ENCODE measurements at regions not wholly inside any gene's neighbourhood (a gene's known extent, or its start where the extent isn't known, plus 50 kb on each side); places are given as distances from the start of the nearest gene placed in this dataset.

GRCh38 chr6:14968056-14968637 lies 277.7 kb upstream of the JARID2 start:
- no peak for DNase-seq
- ATAC-seq: no peak
- intact Hi-C loops (cut with micrococcal nuclease): no loop called here

- intact Hi-C loops (cut with micrococcal nuclease): no loop called here
- DNase-seq (no peak), ATAC-seq (no peak)
These were observed 276.7 kb upstream of the JARID2 start for GRCh38 chr6:14969126-14969525.

- no peak for DNase-seq
- ATAC-seq: no peak
- intact Hi-C loops (cut with micrococcal nuclease): no loop called here
These were observed 273.3 kb upstream of the JARID2 start for GRCh38 chr6:14972379-14973067.

GRCh38 chr6:14974372-14974771 lies 271.5 kb upstream of the JARID2 start:
- DNase-seq (no peak), ATAC-seq (no peak)
- intact Hi-C loops (cut with micrococcal nuclease): no loop called here

GRCh38 chr6:14974792-14975470 lies 270.9 kb upstream of the JARID2 start:
- no peak for ATAC-seq
- intact Hi-C loops (cut with micrococcal nuclease): no loop called here
- no peak for DNase-seq

GRCh38 chr6:14975471-14975817 lies 270.4 kb upstream of the JARID2 start:
- ATAC-seq (no peak), DNase-seq (no peak)
- intact Hi-C loops (cut with micrococcal nuclease): no loop called here

GRCh38 chr6:14977747-14978382 lies 268.0 kb upstream of the JARID2 start:
- intact Hi-C loops (cut with micrococcal nuclease): no loop called here
- ATAC-seq (no peak), DNase-seq (no peak)

- intact Hi-C loops (cut with micrococcal nuclease): no loop called here
- DNase-seq (no peak), ATAC-seq (no peak)
These were observed 263.9 kb upstream of the JARID2 start for GRCh38 chr6:14981960-14982359.

GRCh38 chr6:14983599-14984518 lies 262.0 kb upstream of the JARID2 start:
- intact Hi-C loops (cut with micrococcal nuclease): no loop called here
- no peak for ATAC-seq
- no peak for DNase-seq

GRCh38 chr6:14984519-14984853 lies 261.4 kb upstream of the JARID2 start:
- ATAC-seq: peak; percentile 78
- peak; percentile 38 for DNase-seq
- intact Hi-C loops (cut with micrococcal nuclease): no loop called here

- ATAC-seq: no peak
- intact Hi-C loops (cut with micrococcal nuclease): no loop called here
These were observed 260.5 kb upstream of the JARID2 start for GRCh38 chr6:14985366-14985765.

GRCh38 chr6:14986370-14986769 lies 259.5 kb upstream of the JARID2 start:
- ATAC-seq (no peak), DNase-seq (no peak)
- intact Hi-C loops (cut with micrococcal nuclease): no loop called here

More at GRCh38 chr6:14985366-14985765, 260.5 kb upstream of the JARID2 start:
- no peak for DNase-seq

- intact Hi-C loops (cut with micrococcal nuclease): no loop called here
- DNase-seq (no peak), ATAC-seq (no peak)
These were observed 258.4 kb upstream of the JARID2 start for GRCh38 chr6:14987490-14987889.

- ATAC-seq: no peak
- intact Hi-C loops (cut with micrococcal nuclease): no loop called here
- no peak for DNase-seq
These were observed 253.5 kb upstream of the JARID2 start for GRCh38 chr6:14992382-14992781.

GRCh38 chr6:14995208-14995607 lies 250.7 kb upstream of the JARID2 start:
- DNase-seq (no peak), ATAC-seq (no peak)
- intact Hi-C loops (cut with micrococcal nuclease): no loop called here

GRCh38 chr6:14995966-14996602 lies 249.8 kb upstream of the JARID2 start:
- peak; percentile 75 for ATAC-seq
- intact Hi-C loops (cut with micrococcal nuclease): no loop called here

GRCh38 chr6:14996892-14997291 lies 249.0 kb upstream of the JARID2 start:
- intact Hi-C loops (cut with micrococcal nuclease): no loop called here
- DNase-seq: no peak
- ATAC-seq: no peak

More at GRCh38 chr6:14995966-14996602, 249.8 kb upstream of the JARID2 start:
- DNase-seq: no peak

GRCh38 chr6:14997507-14997906 lies 248.4 kb upstream of the JARID2 start:
- DNase-seq: no peak
- intact Hi-C loops (cut with micrococcal nuclease): no loop called here
- ATAC-seq: no peak

GRCh38 chr6:14999106-14999505 lies 246.8 kb upstream of the JARID2 start:
- no peak for ATAC-seq
- intact Hi-C loops (cut with micrococcal nuclease): no loop called here
- DNase-seq: no peak
